SW480 (cell line): ENCODE measurements at regions not wholly inside any gene's neighbourhood (a gene's known extent, or its start where the extent isn't known, plus 50 kb on each side); places are given as distances from the start of the nearest gene placed in this dataset.
"Not testable (repeated sequence)": the region's sequence is repeated elsewhere in the genome, so short reads cannot be mapped to it uniquely, and the experiment has no call there.

Experiments used
- DNase-seq: peaks from one replicate; pipeline ENCODE4 v3.0.0-alpha.2; 2016; ENCODE audit warnings: low spot score

DNA sequence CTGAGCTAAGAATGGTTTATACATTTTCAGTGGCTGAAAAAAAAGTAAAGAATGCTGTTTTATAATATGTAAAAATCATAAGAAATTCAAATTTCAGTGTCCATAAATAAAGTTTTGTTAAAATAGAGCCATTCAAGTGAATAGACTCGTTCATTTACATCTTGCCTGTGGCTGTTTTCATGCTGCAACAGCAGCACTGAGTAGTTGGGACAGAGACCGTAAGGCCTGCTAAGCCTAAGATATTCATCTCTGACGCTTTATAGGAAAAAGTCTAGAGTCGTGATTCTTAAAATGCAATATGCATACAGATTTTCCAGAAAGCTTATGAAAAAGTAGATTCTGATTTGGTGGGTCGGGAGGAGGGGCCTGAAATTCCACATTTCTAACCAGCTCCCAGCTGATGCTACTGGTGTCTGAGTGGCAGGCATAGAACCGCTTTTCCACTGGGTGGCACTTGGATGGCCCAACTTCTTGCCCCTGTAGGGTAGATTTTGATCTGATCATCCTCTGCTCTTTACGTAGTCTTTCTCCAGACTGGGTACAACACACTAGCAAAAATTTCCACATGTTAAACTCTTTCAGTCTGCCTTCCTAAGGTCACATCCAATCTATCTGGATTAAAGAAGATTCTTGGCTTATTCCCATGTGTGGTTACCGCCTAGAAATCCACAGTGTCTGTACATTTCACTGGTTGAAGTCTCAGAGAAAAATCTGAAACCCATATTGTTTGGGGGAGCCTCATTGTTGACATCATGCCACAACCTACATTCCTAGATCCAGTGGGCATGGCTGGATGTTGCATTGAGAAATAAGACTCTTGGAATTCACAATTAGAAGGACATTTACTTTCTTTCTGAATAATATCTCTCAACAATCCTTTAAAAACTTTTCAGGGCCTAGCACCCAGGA, 151.2 kb downstream of the C12orf75 start:
- DNase-seq: no peak

DNA sequence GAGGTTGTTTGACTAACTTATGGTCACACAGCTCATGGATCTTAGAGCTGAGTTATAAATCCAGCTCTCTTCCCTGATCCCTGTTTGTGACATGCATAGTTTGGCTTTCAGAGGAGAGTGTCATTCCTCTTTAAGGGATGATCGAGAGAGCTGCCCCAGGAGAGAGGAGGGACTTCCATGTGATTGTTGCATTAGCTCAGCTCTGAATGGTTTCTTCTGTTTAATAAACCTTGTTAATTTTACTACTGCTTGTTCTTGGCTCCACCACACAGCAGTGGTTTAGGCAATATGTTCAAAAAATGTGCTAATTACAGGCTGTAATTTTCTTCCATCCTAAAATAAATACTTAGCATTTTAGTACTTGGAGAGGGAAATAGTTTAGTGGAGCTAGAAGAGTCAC, 152.5 kb downstream of the C12orf75 start:
- DNase-seq: no peak

DNA sequence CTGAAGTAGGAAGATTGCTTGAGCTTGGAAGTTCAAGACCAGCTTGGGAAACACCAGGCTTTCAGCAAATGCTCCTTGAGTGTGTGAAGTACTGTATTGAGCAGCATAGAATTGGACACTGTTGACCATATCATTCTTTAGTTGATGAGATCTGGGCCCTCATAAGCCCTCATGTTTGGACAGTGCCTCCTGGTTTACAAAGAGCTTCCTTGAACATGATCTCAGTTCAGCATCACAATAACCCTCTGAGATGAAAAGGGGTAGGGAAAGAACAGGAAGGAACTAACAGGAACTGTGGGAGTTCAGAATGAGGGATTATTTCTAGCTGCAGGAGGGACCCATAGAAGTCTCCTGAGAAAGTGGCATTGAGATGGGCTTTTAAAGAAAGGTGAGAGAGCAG, 153.2 kb downstream of the C12orf75 start:
- DNase-seq: no peak

DNA sequence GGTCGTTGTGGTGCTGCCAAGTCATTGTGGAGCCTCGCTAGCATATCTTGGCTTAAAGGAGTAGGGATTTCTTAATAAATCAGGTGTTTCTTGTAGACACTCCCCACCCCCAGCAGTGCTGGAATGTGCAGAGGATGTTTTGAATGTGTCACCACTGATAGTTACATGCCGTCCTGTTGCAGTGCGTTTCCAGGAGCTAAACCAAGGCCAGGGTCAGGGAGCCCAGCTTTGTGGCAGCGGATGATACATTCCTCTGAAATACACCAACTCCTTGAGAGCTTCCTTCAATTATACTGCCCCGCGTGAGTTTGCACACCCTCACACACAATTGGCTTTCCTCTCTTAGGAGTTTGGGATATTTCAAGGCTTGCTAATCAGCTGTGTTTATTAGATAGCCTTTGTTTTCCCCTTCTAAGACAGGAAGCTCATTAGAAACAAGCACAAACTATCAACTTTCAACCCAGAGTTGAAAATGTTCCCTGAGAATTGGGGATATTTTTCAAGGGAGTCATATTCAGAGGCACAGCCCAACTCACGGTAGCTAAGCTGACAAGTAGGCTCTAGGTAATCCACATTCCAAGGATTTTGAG, 154.9 kb downstream of the C12orf75 start:
- no peak for DNase-seq

- DNase-seq: no peak
Observed at GRCh38 chr12:105485921-105486320, 155.4 kb downstream of the C12orf75 start.

- no peak for DNase-seq
Observed at GRCh38 chr12:105487963-105488362, 157.5 kb downstream of the C12orf75 start.

DNA sequence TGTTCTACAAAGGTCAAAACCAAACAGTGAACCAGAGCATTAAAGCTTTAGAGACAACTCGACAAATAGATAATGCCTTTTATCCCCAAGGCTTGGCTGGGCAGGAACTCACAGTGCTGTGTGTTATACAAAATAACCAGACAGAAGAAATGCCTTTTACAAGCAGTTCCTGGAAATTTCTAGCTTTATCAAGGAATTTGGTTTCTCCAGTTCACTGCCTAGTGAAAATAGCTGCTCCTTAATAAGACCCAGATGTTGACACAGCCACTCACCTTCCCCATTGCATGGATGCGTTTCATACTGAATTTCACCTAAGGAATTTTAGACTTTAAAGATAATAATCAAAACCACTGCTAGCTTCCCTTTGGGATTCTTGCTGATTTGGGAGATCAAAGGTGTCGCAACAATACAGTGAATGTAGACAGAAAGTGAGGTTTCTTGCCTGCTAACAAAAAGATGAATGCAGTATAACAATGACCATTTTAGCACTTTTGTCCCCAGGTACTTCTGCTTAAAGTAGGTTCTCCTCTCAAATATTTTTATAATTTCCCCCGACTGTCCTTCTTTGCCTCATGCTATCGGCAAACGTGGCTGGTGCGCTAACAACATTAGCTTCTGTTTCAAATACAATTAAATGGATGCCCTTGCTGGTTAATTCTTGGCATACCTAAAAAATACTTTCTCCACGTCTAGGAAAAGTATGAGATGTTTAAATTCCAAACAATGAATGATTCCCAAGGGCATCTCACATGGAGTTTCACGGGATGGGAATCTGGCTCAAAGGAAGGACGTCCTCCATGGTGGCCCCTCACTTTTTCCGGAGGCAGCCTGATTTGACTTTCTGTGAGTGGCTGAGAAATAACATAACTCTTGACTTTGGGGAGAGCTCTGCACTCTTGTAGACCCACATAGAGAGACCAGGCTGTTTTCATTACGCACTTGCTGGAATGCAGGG, 162.4 kb downstream of the C12orf75 start:
- DNase-seq: peak; percentile 31

- DNase-seq: no peak
Observed at GRCh38 chr12:105499205-105499604, 168.7 kb downstream of the C12orf75 start.

DNA sequence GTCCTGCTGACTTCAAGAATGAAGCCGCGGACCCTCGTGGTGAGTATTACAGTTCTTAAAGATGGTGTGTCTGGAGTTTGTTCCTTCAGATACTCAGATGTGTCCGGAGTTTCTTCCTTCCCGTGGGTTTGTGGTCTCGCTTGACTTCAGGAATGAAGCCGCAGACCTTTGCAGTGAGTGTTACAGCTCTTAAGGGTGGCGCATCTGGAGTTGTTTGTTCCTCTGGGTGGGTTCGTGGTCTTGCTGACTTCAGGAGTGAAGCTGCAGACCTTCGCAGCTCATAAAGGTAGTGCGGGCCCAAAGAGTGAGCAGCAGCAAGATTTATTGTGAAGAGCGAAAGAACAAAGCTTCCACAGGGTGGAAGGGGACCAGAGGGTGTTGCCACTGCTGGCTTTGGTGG, 170.2 kb downstream of the C12orf75 start:
- not testable (repeated sequence) for DNase-seq

DNA sequence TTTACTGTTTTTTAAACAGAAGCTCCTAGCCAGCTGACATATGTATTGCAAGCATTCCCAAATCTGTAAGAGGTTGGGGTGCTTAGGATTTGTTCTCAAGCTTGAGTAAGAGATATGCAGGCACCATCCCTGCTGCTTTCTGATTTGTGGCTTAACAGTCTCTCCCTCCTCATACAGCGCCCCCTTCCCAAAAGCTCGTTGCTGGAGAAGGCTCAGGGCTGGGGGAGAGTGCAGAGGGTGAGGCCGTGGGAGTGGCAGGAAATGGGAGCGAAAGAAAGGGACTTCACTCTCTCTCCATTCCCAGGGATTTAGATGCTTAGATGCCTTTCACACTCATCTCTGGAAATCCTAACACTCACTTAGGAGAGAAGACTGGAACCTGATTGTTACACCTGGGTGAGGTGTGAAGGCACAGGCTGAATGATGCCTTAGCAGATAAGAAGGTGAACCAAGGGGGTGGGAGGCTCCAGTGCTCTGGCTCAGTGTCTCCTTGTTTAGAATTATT, 172.0 kb downstream of the C12orf75 start:
- no peak for DNase-seq

- no peak for DNase-seq
Observed at GRCh38 chr12:105503619-105504018, 173.1 kb downstream of the C12orf75 start.

GRCh38 chr12:105504286-105504685, 173.8 kb downstream of the C12orf75 start:
- DNase-seq: no peak

DNA sequence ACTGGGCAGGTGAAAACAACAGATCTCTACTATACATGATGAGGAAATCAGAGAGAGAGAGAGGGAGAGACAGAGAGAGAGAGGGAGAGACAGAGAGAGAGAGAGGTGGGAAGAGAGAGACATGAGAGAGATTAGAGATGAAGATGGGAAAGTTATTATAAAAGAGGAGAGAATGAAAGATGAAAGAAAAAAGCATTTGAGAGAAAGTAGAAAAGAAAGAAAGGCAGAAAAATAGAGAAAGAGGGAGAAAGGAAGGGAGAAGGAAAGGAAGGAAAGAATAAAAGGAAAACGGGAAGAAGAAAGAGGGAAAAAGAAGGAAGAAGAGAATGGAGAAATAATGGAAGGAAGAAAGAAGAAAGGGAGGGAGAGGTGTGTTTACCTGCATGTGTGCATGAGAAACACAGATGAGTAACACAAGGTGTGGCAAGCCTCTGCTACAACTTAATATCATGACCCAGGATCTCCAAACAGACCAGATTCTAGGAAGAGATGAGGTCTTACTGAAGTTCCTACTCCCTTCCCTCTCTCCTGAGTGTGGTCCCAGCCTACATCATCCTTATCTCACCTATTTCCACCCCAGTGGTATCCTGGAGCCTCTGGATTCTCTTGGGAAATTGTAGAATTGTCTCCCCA, 176.3 kb downstream of the C12orf75 start:
- no peak for DNase-seq

- DNase-seq: no peak
Observed at GRCh38 chr12:105507311-105508038, 177.0 kb downstream of the C12orf75 start.

GRCh38 chr12:105508096-105508495, 177.6 kb downstream of the C12orf75 start:
- no peak for DNase-seq

DNA sequence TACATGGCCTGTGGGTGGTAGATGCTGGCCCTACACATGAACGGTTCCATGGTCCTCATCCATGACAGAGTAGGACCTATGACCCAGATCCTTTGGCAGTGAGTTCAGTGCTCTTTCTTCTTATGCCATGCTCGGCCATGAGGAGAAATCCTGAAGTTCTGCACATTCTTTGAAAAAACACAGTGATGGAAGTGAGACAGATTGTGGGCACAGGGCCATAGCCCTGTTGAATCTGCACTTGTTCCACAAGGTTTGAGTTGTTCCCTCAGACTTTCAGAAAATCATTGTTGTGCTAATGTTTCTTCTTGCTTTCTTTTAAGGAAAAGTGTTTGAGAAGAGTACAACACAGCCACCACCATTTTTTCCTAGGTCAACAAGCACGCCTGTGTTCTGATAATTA, 180.0 kb downstream of the C12orf75 start:
- DNase-seq: no peak

- DNase-seq: not testable (repeated sequence)
Observed at GRCh38 chr12:105512861-105513260, 182.4 kb downstream of the C12orf75 start.

DNA sequence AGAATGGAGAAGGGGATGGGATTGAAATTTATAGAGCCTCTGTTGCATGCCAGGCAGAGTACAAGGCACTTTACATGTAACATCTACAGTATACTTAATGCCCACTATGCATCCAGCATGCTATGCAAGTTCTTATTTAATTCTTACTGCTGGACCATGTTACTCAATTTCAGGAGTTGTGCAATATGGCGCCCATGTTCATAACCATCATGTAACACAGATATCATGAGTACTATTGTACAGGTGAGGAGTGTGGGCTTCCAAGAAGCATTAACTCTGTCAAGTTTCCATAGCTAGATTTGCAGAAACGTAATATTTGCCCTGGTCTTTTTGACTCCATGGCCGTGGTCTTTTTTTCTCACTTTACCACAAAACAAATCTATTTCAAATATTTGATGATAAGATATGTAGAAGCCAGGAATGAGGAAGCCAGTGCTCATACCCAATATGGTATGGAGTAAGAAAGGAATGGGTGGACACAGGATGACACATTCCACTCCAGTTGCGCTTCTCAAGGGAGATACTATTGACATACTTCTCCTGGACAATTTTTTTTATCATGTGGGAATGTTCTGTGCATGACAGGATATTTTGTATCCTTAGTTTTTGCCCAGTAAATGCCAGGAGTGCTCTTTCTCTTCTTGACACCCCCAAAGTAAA, 191.8 kb downstream of the C12orf75 start:
- DNase-seq: no peak

- DNase-seq: no peak
Observed at GRCh38 chr12:105523164-105524057, 192.9 kb downstream of the C12orf75 start.
